Hypothalamus (tissue), 51 donors: ENCODE measurements at regions not wholly inside any gene's neighbourhood (a gene's known extent, or its start where the extent isn't known, plus 50 kb on each side); places are given as distances from the start of the nearest gene placed in this dataset.

Experiments used
- DNase-seq, 51 donors: peaks; one replicate each; lab custom pipeline; 2025; lab: John Stamatoyannopoulos, UW

DNA sequence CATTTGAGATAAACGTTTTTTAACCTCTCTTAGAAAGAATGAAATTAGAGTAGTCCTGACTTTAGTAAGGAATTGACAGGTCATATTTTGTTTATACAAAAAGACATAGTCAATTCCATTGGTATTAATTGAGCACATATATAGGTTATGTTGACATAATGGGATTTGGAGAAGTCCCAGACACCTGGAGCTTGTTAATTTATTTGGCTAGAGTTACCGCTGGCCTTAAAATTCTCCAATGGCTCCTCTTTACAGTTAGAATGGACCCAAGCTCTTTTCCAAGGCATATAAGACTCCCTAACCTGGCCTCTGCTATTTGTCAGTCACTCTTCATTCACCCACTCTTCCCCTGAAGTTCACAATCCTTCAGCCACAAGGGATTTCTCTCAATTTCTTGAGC is 221.3 kb downstream of the CBLN4 start:
- DNase-seq, result no peak

DNA sequence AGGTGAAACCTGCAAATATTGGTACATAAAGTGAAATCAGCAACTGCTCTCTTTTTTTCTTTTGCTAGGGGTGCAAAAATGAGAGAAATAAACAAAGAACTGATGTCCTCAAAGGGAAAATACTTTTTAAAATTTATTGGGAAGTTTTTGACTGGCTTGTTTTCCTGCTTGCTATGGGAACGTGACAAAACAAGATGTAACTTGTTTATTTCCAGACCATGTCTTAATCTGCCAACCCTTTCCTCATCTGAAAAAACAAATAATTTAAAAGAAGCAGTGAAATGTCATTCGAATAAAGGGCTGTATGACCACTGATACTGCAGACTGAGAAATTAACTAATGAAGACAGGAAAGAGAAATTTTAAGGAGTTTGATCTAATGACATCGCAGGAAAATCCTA is 221.9 kb downstream of the CBLN4 start:
- no peak for DNase-seq

DNA sequence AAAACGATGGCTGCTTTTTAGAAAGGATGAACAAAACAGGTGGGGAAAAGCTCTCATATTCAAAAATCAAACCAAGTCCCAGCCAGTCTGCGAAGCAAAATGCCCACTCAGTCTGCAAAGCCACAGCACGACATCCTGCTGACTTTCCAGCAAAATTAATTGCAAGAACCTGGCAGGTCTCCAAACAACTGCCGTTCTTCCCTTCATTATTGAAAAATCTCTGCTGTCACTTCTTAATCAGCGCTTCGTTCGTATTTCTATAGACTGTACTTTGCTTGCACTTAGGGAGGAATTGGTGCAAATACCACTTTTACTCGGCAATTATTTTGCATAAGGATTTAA is 222.4 kb downstream of the CBLN4 start:
- no peak for DNase-seq

DNA sequence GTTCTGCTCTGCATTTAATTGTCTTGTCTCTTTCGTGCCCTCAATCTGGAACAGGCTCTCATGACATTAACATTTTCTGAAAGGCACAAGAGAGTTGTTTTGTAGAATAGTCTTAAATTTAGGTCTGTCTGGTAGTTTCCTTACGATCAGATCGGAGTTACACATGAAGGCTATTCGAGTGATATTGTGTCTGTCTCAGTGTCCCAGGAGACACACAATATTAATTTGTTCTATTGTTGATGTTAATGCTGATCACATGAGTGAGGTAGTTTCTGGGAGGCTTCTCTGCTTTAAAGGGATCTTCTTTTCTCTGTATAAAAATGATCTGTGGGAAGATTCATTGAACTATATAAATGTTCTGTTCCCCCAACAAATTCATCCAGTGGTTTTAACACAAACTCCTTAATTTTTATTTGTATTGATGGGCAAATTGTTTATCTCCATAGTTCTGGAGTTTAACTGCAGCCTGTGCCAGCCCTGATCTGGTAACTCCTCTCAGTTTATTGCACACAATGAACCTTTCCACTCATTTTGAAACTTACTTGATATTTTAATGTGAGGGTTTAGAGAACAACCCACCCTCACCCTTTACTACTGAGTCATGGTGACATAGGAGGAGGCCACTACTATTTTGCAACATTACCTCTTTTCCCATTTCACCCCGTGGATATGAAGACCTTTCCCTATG is 223.0 kb downstream of the CBLN4 start:
- DNase-seq, result no peak

DNA sequence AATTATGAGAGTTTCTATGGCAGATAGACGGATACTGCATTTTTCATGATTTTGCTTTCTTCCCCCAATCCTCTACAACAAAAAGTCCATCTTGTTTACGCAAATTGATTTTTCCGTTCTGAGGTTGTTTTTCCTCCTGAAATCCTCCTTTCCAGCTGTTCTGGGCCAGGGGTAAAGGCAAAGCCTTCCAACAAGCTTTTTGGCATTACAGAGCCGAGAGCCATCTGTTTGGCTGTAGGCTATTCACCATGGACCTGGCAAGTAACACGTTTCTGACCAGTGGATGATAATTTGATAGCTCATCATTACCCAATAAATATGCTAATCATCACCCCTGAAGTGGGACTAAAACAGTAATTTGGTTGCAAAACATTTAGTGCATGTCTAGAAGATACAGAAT is 226.5 kb downstream of the CBLN4 start:
- no peak for DNase-seq

DNA sequence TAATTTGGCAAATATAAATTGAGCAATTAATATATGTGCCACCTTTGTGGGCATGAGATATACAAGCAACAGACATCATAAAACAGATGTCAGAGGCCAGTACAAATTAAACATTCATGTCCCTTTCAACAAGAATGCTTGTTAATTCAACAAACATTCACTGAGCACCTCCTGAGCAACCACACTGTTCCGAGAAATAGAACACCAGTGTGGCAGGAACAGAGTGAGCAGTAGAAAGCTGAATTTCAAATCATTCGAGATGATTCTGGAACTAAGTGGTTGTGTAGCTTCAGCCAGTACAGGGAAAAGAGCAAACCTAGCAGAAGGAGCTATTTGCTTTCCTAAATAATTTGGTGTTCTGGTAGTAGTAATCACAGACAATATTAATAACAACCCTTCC is 227.7 kb downstream of the CBLN4 start:
- no peak for DNase-seq

DNA sequence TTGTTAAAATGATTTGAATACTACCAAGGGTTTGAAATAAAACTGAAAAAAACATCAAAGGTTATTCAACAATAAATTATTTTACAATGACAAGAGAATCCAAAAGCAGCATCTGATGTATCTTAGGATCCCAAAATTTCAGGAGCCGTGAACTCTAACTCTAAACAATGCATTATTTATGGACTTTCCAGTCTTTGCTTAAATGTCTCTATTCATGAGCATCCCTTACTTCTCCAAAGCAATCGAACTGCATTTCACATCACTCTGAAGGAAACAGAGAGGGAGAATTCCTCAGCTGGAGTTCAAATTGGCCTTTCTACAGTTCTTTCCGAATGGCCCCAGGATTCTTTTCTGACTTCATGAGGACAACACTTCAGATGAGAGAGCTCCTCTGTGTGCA is 229.1 kb downstream of the CBLN4 start:
- no peak for DNase-seq

DNA sequence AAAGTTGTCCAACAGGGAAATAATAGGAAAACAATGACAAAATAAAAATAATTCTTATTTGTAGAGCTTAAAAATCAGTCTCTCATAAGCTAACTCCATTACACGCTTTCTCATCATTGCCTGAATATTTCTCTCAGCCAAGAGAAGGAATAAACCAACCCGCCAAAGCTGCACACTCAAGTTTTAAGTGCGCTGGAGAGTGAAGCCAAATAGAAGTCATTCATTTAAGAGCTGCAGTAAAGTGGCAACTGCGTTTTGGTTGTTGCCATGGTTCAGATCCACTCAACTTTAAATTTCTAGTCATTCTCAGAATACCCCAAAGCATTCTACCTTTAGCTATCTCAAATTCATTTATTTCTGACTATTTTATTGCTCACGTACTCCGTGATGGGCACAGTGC is 230.7 kb downstream of the CBLN4 start:
- no peak for DNase-seq

DNA sequence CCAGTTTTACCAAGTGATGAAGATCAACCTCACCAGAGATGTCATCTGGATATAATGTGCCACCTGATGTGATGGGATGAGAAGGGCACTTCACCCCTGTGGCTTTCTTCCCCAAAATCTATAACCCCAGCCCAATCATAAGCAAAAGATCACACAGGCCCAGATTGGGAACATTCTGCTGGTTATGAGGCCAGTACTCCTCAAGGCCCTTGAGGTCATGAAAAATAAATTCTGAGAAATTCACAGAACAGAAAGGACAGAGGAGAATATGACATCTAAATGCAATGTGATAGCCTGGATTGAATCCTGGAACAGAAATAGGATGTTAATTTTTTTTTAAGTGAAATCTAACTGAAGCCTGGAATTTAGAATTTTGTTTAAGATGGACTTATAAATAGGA is 243.5 kb downstream of the CBLN4 start:
- no peak for DNase-seq

DNA sequence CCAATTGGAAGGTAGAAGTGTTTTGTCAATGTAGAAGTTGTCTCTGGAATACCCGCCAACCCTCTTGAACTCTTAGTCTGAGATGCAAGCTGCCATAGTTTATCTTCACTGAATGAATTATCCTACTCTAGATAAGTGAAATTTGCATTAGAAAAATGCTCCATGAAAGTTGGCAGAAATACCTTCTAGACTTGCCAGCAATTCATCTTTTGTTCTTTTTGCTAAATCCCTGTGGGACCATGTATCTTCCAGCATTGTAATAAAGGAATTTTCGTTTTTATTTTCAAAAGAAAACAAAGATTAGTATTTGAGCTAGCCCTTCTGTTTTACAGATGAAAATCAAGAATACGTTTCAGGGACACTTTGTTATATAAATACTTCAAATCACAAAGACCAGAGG is 244.2 kb downstream of the CBLN4 start:
- DNase-seq, result no peak

DNA sequence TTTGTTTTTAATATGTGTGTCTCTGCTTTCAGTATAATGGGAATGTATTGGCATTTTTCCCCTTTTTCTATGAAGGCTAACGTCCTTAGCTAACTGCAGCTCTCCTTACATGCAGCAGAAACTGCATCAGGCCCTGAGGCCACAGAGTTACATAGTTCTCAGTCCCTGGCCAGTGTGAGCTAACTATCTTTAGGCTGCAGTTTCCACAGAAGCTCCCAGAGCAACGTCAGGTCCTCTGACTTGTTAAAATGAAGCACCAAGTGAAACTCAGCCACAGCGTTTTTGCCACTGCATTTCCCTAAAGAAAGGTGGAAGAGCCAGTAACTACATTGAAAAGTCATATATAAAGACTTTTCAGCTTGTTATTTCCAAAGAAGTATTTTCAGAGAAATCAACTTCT is 244.7 kb downstream of the CBLN4 start:
- DNase-seq, result no peak

DNA sequence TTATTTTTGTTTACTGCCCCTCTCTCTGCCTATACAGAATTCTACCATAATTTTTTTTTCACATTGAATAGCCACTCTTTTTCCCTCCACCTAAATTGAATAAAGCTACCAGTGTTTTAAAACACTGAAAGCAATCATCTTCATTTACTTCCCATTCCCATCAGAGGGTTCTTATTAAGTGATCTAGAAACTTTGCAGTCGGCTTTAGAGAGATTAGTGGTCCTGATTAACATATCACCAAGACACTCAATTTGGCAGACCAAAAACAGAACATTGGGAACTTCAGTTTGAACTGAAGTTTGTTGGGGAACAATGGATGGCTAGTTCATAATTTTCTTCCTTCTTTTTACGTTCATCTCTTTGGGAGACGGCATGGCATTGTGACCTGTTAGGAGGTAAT is 249.5 kb downstream of the CBLN4 start:
- no peak for DNase-seq

DNA sequence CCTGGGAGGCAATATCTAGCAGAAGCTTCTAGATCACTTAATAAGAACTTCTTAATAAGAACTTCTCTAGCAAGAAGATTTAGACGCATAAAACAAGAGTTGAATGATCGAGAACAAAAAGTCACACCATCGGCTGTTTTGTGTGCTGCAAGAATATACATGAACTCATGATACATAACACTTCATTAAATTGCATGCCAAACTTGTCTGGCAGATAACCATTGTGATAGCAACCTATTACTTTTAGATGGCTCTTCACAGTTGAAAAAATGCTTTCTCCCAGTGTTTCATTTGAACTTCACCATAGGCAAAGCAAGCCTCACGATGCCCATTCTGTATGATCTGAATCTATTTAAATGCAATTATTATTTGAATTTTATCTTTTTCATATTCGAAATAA is 249.9 kb downstream of the CBLN4 start:
- DNase-seq, result no peak

DNA sequence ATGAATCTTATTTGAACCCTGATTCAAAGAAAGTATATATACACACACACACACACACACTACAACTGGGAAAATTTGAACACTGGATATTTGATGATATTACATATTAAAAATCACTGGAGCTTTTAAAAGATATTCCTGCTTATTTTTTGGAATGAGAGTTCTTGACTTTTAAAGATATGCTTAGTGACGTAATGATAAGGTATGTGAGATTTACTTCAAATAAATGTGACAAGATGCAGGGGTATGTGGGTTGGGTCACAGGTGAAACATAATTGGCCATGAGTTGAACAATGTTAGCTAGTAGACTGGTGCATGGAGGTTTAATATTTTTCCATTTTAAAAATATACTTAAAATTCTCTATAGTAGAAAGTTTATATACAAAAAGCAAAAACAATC is 258.6 kb downstream of the CBLN4 start:
- no peak for DNase-seq

DNA sequence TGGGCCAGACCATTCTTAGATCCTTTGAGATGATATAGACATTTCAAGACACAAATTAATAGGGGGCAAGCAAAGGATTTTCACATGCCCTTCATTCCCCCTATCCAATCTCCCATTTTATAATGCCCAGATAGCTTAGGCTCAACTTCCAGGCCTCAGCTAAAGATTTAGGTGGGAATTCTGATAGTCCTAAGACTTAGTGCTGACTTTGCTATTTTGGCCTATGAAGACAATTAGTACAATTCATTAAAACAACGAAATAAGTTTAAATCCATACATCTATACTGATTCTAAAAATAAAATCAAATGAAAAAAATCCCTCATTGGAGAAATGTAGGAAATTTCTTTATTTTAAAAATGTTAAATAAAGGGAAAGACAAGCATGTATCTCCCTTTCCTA is 259.5 kb downstream of the CBLN4 start:
- no peak for DNase-seq

DNA sequence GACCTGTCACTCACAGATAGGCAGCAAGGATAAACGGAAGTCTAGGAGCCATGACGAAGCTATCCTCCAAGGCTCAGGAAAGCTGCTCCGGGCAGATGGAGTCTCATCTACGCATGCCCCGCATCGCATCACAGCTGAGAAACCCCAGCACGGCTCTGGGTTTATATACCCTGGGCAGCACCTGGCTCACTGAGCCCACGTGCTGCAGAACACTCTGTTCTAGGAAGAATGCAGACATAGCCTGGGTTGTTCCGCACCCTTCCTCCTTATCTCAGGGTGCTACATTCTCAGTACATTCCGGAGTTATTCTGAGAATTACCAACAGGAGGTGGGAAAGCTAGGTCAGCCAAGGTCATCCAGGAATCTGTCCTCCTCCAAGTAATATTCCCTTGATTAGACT is 260.4 kb downstream of the CBLN4 start:
- no peak for DNase-seq

DNA sequence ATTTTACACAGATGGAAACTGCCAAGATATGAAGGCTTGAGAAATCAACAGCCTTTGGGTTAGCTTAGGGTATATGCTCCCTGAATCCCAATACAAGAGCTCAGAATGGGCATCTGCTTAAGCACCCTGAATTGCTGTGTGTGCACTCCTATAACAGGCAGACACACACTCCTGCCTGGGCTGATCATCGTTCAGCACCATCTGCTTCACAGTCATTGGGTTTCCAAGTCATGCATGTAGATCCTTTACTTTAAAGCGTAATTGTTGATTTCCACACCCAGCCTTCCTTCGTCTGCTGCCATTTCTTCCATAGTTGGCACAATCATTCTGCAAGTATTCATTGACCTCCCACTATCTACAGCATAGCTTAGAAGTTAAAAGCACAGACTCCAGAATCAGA is 263.5 kb downstream of the CBLN4 start:
- DNase-seq, result no peak

DNA sequence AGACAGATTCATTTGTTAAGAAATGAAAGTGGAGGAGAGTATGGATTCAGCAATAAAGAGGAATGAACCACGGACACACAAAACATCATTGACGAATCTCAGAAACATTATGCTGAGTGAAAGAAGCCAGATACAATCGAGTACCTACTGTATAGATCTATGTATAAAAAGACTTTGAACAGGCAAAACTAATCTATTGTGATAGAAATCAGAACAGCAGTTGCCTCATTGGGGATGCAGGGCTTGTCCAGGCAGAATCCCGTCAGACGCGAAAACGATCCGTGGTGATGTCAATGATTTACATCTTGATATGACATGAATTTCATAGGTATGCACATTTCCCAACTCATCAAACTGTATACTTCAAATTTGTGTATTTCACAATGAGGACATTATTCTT is 265.2 kb downstream of the CBLN4 start:
- no peak for DNase-seq

DNA sequence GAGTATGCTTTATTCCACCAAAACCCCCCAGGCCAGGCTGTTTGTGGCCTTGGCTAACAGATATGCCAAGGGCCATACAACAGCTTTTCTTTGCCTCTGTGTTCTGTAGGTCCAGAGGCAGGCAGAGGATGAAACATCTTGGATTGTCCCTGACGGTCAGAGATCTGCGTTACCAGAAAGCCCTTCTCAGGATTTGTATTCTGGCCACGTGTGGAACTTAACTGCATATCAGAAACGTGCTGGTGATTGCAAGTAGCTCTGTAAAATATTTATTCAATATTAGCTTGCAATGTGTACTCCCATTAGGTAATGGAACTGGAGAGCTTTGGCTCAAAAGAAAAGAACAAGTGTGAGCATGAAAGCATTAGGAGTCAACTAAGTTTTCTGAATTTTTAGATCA is 275.0 kb downstream of the CBLN4 start:
- no peak for DNase-seq

DNA sequence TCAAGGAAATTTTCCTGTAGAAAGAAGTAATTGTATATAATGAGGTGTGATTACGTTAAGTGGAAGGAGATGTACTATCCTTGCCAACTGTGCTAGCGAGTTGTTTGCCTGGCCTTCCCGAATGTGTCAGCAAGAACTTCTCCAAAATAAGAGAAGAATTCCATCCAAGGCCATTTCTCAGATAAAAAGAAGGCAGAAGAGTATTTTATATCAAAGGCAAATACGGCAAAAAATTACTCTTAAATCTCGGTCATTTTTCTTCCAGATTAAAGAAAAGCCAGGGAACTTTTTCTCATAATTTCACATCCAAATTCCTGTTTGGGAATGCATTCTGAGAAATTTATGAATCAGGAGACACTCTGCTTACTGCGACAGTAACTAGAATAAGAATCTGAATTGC is 290.6 kb downstream of the CBLN4 start:
- DNase-seq, result no peak

DNA sequence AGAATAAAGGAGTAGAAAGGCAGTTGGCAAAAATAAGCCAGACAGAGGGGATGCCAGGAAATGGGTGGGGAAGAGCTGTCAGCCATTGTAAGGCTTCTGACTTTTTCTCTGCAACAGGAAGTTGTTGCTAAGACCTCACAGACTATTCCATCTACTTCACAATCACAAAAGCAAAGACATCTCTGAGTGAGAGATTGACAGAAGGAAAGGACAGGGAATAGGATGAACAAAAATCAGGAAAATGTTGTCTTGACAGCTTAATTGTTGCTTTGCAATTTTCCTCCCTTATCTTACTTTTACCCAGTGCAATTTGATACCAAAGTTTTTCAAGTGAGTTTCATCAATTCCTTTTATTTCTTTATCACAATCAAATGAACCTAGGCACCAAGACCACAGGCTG is 291.2 kb downstream of the CBLN4 start:
- no peak for DNase-seq

DNA sequence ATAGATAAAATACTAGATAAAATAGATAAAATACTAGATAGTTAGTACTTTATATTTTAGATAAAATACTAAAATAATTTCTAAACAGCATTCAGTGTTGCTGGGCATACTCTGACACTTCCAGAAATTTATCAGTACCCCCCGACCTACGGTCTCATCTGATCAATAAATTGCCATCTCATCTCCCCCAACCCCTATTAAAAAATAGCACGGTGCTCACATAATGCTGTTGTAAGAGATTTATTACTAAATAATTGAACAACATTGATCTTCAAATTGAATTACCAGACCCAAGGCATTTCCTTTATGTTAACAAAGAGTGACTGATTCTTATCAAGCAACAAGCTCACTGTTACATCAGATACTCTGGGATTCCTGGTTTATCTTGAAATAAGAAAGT is 300.9 kb downstream of the CBLN4 start:
- no peak for DNase-seq

DNA sequence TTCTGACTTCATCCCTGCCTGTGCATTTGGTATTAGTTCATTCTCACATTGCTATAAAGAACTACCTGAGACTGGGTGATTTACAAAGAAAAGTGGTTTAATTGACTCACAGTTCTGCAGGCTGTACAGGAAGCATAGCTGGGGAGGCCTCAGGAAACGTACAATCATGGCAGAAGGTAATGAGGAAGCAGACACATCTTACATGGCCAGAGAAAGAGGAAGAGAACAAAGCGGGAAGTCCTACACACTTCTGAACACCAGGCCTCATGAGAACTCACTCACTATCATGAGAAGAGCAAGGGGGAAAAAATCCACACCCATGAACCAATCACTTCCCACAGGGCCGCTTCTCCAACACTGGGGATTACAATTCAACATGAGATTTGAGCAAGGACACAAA is 303.9 kb downstream of the CBLN4 start:
- DNase-seq, result no peak

DNA sequence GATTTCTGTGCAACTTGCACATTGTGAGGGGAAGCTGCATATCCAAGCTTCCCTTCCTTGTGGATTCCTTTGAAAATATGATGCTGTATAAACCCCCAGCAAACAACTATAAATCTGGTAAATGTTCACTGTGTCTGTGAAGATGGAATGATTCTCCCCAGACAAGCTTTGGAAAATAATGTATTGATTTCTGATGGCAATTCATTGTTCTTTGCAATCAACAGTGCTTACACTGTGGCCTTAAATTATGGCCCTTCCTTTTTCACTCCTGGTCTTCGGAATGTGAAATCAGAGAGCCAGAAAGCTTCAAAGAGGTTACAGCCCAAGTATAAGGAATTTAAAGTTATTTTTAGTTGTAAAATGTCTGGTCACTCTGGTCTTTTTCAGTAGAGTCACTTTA is 308.8 kb downstream of the CBLN4 start:
- no peak for DNase-seq
